HG02884 (cell line): ENCODE measurements at regions not wholly inside any gene's neighbourhood (a gene's known extent, or its start where the extent isn't known, plus 50 kb on each side); places are given as distances from the start of the nearest gene placed in this dataset.

ENCODE experiments used
- ATAC-seq: cut with Tn5 transposase; IDR thresholded peaks from one replicate; pipeline ENCODE4 v1.9.1; 2021; ENCODE audit warnings: mild to moderate bottlenecking, moderate library complexity; ENCODE audit not compliant: unreplicated experiment

DNA sequence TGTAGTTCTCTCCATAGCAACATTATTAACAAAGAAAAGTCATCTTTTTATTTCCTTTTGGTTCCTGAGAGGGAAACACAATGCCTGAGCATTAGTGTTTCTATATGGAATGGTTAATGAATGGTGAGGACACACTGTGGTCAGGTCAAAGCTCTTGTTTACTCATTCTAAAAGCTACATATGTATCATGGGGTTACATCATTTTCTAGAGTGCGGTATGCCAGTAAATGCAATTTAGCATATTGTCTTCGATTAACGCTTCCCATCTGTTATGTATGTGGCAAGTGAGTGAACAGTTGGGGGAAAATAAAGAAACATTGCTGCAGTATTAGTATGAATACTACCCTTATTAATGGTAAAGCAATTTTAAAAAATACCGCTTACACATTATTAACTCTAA is 1152.2 kb upstream of the SPRY2 start:
- ATAC-seq: no peak

DNA sequence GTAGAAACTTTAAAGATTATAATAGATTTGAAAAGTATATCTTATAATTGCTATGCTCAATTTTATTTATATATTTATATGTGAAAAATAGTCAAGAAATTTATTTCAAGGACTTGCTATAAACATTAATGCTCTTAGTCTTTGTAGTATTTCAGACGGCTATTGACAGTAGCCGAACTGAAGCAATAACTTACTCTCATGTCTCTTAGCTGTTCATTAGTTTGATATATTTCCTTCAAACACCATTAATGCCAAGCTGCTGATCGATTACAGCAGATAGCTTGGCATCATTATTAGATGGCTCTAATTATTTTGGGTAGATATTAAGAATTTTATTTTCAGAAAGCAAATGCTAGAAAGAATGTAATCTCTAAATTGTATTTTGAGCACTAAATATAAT is 1151.5 kb upstream of the SPRY2 start:
- ATAC-seq: no peak

DNA sequence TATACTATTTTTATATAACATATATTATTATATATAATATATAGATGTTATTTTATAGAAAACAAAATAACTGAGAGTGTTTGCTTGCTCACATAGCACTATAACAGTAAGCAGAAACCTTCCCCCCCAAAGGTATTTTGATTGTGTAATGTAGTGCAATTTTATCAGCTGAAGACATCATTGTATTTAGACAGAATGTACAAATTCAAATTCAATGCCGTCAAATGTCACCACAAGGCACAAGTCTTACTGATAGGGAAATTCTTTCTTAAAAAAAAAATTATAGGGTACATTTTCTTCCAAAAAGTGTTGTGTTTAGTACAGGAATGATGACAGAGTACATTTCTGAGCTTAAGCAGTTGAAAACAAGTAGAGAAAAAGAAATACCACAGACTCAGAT is 1147.1 kb upstream of the SPRY2 start:
- ATAC-seq: no peak

DNA sequence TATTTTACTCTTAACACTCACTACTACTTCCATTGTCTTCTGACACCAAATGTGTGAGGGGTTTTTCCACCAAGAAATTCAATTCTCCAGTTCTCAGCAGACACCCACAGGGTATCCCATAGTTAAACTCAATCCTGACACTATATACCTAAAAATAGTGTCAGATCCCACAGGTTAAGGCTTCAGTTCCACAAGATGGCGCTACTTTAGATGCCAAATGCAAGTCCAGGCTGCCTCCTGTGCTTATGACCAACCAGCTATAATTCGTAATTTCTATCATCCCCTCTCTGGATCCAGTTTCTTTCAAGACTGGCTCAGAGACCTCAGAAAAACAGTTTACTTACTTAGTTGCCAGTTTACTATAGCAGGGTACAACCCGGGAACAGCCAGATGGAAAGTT is 1146.2 kb upstream of the SPRY2 start:
- ATAC-seq: no peak

DNA sequence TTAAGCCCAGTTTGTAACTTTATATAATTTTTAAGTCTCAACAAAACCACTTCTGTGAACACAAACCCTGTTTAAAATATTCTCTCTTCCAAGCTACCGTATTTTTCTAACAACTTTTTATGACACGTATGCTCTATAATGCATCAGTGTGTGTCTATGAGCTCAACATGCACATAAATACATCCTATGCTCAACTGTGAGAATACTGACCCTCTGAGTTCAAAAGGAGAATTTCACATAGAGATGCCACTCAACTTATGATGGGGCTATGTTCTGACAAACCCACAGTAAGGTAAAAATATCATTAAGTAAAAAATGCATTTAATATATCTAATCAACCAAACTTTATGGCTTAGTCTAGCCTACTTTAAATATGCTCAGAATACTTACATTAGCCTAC is 1139.7 kb upstream of the SPRY2 start:
- no peak for ATAC-seq

DNA sequence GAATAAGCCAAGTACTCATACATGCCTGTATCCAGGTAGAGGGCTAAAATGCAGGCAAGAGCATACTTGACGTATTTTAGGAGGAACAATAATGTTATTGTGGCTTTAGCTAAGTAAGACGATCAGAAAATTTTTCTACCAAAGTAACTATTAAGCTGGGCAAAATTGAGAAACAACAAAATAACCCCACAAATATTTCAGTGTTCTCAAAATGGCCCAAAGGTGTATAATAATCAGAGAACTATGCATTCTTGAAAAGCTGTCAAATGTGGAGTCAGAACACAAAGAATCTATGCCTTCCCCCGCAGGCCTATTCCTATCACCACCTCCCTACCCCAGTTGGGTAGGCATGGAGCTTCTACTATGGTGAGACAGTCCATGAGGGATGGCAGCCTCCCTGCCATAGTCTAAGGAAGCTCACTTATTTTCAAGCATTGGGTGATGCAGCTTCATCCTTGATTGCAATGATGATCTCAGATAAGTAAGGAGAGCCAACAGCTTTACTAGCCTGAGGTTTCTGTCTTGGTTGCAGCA is 1132.5 kb upstream of the SPRY2 start:
- ATAC-seq: no peak

DNA sequence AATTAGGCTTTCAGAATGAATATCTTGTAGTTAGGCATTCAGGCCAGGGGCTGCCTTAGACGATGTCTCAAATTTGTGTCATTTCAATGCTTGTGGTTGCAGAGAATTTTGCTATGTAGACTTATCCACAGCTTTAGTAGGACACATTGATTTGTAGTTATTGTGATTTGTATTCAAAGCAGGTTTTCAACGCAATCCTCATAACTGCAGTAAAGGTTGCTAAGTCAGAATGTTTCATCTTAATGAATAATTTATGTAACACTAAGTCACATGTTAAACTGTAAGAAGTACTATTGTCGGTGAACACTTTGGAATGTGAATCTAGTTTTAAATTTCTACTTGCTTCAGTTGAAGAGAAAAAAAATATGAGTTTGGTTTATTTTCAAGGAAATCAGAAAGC is 1117.2 kb upstream of the SPRY2 start:
- no peak for ATAC-seq

DNA sequence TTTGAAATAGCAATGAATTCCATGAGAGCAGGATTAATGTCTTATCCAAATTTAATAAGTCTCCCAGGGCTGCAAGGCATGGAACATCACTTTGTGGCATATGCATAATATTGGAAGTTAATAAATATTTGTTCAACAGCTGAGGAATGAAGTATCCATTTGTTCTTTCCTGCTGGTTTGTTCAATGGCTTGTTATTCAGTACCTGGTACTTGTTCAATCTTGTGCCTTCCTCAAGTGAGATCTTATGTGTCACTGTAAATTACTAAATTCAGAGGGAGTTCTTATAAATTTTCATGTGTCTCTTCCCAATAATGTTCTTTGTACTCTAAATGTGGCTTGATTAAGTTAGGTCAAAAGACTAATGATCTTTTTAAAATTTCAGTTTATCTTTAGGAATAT is 1105.5 kb upstream of the SPRY2 start:
- no peak for ATAC-seq

DNA sequence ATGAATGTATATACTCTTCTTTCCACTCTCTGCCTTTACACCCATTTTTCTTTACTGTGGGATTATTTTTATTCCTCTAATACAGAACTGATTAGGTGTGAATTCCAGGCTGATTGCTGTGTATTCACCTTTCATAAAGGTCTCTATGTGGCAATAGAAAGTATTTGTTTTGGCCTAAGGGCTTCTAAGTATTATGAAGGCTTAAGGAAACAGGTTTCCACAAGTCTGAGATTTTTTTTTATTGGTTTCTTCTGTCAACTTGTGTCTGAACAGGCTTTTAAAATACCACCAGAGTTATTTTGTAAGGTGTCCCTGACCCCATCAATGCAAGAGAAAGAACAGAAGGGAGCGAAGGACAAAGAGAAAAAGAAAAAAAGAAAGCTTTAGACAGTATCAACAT is 1102.0 kb upstream of the SPRY2 start:
- ATAC-seq: no peak

DNA sequence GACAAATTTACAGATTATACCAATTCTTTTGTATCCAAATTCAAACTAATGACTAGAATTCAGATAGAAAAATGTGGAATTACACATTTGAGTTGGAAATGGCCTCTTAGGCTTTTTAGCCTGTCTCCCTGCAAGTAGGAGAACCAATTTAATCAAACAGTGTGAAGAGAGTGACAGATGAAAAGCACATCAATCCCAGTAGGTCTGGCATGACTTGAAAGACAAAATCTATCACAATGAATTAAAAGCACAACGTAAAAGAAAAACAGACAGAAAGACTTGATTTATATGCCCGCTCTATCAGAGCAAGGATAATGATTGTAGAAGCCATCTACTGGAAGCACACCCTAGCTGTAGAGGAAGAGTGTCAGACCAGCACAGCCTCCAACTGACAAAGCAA is 1084.4 kb upstream of the SPRY2 start:
- ATAC-seq: no peak

DNA sequence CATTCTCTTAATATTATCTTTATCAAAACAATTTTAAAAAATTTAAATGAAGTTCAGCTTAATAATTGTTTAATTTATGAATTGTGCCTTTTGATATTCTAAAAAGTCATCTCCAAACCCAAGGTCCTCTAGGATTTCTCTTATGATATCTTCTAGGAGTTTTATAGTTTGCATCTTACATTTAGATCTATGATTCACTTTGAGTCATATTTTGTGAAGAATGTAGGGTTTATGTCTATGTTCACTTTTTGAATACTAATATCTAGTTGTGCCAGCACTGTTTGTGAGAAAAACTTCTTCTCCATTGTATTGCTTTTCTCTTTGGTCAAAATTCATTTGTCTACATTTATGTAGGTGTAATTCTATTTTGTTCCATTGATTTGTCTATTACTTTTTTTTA is 1068.4 kb upstream of the SPRY2 start:
- ATAC-seq: no peak

DNA sequence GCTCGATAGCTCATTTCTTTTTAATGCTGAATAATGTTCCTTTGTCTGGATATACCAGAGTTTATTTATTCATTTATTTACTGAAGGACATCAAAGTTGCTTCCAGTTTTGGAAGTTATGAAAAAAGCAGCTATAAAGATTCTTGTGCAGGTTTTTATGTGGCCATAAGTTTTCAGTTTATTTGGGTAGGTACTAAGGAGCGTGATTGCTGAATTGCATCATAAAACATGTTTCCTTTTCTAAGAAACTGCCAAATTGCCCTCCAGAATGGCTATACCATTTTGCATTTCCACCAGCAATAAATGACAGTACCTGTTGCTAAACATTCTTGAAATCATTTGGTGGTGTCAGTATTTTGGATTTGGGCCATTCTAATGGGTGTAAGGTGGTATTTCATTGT is 1067.7 kb upstream of the SPRY2 start:
- no peak for ATAC-seq

DNA sequence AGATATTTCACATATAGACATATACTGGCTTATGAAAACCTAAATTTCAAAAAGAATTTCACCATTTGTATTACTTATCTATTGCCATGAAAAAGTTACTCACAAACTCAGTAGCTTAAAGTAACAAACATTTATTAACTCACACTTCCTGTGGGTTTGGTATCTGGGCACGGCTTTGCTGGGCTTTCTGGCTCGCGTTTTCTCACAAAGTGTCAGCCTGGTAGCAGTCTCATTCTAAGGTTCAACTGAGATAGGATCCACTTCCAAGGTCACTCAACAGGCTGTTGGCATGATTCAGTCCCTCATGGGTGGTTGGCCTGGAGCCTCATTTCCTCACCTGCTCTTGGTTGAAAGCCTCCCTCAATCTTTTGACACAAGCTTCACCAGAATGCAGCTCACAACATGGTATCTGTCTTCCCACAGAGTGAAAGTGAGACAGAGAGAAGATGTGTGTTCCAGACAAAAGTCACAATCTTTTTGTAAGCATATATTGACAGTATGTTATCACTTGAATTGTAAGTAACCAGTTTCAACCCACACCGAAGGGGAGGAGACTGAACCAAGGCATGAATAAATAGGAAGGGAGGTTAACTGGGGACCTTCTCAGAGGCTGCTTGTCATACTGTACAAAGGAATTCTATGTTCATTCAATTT is 1065.8 kb upstream of the SPRY2 start:
- no peak for ATAC-seq

DNA sequence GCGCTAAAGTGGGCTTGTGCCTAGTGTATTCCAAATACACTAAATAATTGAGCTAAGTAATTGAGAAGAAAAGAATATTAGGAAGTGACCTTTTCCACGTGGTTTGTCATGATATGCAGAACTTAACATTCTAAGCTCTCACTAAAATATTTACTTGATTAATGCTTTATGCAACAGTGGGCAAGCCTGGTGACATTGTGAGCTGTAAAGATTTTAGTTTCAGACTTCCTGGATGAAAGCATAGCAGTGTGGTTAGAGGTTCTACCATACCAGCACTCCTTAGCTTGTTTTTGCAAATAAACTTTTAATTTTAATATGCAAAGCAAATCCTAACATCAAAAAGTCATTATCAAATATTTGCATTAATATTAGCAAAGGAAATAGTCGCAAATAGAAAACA is 1065.1 kb upstream of the SPRY2 start:
- no peak for ATAC-seq

DNA sequence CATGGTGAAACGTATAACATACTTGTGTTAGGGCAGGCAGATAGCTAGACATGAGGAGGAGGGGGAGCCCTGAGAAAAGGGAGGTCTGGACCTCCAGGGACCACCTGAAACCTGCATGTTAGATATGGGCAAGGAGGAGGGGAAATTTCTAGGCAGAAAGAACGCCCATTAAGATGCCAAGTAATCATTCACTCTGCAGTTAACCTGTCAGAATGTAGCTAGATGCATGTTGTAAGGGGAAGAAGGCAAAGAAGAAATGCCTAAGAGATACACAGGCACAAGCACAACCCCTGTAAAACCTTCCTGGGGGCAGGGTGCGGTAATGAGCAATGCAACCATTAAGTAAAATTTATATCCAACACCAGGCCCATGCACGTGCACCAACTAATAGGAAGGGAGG is 1055.3 kb upstream of the SPRY2 start:
- no peak for ATAC-seq

DNA sequence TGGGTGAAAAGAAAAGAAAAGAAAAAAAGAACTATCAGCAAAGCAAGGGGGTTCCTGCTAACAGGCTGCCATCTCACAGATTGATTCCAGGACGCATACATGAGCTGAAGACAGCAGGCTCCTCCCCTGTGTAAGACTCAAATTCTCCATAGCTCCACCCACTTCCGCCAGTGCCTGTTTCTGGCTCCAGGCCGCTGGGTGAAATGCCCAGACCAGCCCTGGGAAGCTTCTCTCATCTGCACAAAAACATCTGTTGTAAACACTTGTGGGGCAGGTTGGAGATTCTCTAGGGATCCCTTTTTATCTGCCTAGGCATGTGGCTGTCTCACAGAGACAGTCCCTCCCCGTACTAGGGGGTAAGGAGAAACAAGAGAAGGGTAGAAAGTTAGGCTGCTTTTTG is 1054.4 kb upstream of the SPRY2 start:
- ATAC-seq: no peak

DNA sequence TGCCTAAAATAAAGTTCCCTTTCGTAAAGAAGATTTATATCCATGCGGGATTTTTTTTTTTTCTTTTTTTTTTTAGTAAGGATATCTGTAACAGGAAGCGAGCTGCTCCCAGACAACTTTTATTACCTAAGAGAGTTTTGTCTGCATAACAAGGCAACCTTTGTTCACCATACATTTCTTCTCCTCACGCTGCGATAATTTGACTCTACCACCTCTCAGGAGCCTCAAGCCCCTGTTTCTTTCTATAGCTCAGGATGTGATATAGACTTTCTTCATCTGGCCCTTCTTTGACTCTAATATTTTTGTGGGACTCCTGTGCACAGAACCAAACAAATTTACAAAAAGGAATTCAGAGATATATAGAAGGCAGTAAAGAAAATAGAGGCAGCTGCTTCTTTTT is 1053.7 kb upstream of the SPRY2 start:
- no peak for ATAC-seq

DNA sequence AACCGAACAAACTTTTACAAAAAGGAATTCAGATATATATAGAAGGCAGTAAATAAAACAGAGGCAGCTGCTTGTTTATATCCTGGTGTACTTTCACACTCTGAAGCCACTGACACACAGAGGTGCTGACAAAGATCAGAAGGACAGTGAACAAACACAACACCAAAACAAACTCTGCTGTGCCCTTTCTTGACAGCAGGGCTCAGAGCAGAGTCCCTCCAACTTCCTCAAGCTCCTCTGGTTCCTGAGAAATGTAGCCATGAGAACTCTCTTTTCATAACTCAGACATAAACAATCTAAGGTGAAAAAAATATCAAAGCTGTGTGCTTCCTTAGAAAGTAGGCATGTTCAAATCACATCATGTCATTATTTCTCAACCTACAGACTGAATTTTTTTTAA is 1052.8 kb upstream of the SPRY2 start:
- no peak for ATAC-seq

DNA sequence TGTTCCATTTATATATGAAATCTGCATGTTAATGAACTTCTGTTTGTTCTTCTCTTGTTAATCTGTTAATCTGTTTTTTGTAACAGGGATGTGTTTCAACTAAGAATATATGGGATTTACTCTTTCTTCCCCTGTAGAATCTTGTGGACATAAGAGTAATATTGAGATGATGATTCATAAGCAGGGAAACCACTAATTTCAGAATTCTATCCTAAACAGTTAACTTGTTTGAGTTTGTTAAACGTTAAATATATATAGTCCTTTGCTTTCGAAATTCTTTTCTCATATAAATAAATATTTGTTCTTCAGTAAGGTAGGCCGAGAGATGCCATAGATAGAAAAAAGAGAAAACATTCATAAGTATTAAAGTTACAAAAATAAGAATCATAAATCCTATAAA is 1052.2 kb upstream of the SPRY2 start:
- no peak for ATAC-seq

DNA sequence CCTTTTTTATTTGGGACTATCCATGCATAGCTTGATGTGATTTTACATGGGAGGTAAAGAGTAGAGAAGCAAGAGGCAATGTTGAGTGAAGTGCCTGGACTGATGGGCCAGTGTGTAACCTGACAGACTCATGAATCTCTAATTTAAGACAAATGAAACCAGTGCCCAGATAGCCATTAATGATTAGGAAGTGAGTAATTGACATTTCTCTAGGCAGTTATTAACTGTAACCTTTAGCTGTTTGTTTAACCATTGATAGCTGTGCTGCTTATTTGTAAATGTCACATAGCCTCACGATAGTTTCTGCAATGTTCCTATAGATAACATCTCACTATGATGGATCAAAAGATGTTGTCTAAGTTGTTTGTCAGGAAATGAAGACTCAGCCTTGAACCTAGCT is 1047.5 kb upstream of the SPRY2 start:
- no peak for ATAC-seq

DNA sequence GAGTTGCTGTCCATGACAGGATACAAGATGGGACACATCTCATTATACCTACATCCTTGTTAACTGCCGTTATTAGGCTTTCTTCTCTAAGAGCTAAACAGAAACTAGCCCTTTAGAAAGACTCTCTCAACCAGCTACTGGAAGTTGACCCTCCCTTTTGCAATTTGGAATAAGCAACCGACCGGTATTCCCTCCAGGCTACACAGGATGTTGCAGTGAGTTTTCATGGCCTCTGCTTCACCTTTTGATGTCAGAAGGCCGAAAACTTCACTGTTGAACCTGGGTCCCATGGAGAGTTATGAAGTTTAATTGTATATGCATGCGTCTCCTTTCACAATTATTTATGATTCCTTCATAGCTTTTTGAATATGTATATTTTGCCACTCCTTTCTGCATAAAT is 1042.5 kb upstream of the SPRY2 start:
- ATAC-seq: no peak

DNA sequence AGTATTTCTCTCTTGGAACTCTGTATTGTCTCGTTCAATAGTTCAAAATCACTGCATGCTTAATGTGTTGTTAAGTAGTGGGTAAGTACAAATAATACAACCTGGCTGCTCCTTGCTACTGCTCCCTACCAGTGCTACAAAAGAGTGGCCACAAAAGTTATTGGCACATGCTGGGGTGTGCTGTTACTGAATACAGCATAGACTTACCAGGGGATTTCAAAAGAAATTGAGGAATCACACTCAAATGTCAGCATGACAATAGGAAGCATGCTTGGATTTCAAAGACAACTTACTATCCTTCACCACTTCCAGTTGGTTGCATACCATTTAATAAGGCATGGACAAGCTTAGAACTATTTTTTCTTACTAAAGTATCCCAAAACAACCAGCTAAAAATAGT is 1041.3 kb upstream of the SPRY2 start:
- no peak for ATAC-seq

DNA sequence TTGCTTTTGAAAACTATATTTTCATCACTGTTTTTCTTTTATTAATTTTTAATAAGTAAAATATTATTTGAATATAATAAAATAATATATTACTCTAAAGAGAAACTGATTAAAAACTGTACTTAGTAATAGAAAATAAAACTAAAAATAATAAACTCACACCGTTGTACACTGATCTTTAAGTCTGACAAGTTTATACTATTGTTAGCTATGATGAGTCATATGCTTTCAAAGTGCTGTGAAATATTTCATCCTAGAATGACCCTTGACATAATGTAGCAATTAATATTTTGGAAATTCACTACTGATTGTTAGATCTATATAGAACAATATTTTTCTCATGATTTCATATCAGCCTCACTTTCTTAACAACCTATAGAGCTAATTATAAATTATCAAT is 1040.6 kb upstream of the SPRY2 start:
- no peak for ATAC-seq
